Neuronal stem cell (in vitro differentiated cells): ENCODE measurements at regions not wholly inside any gene's neighbourhood (a gene's known extent, or its start where the extent isn't known, plus 50 kb on each side); places are given as distances from the start of the nearest gene placed in this dataset.

ENCODE experiments used
- DNase-seq: peaks from one replicate; pipeline ENCODE4 v3.0.0-alpha.2; 2013; ENCODE audit warnings: low spot score
- H2AFZ ChIP-seq: one replicate; pipeline ENCODE4 v1.6.1; 2013; ENCODE audit warnings: mild to moderate bottlenecking, low read length, inconsistent platforms
- H2AK5ac ChIP-seq: 2 replicates; pipeline ENCODE4 v1.6.1; 2013; ENCODE audit warnings: low read depth, mild to moderate bottlenecking, inconsistent platforms, low read length, moderate library complexity, mixed read lengths
- H2BK120ac ChIP-seq: 2 replicates; pipeline ENCODE4 v1.6.1; 2013; ENCODE audit warnings: low read depth, mild to moderate bottlenecking, inconsistent platforms, low read length, moderate library complexity, mixed read lengths
- H2BK12ac ChIP-seq: one replicate; pipeline ENCODE4 v1.6.1; 2013; ENCODE audit warnings: low read length, inconsistent platforms
- H2BK15ac ChIP-seq: 2 replicates; pipeline ENCODE4 v1.6.1; 2013; ENCODE audit warnings: mild to moderate bottlenecking, low read length, inconsistent platforms, mixed read lengths
- H2BK5ac ChIP-seq: one replicate; pipeline ENCODE4 v1.6.1; 2013; ENCODE audit warnings: inconsistent platforms, mild to moderate bottlenecking, low read length, moderate library complexity
- H3K14ac ChIP-seq: one replicate; pipeline ENCODE4 v1.6.1; 2013; ENCODE audit warnings: low read length, inconsistent platforms
- H3K18ac ChIP-seq: 2 replicates; pipeline ENCODE4 v1.6.1; 2013; ENCODE audit warnings: low read length, inconsistent platforms
- H3K23ac ChIP-seq: 2 replicates; pipeline ENCODE4 v1.6.1; 2013; ENCODE audit warnings: low read depth, mild to moderate bottlenecking, mixed read lengths, low read length, inconsistent platforms; ENCODE audit not compliant: poor library complexity
- H3K27ac ChIP-seq: replicated peaks from 3 replicates; pipeline ENCODE4 v1.5.1; 2013; ENCODE audit warnings: low read length, inconsistent platforms
- H3K27me3 ChIP-seq, 3 experiments: 2 replicates each; pipeline ENCODE4 v1.6.1; 2013; ENCODE audit warnings: low read length in 3 of 3, mild to moderate bottlenecking in 2 of 3, inconsistent platforms in 1 of 3, low read depth in 1 of 3, mixed read lengths in 1 of 3, moderate library complexity in 1 of 3; ENCODE audit not compliant: control insufficient read depth in 3 of 3, insufficient read depth in 3 of 3
- H3K36me3 ChIP-seq, 2 donors: replicated peaks in 1 of 2; 2 replicates each; pipeline ENCODE4 v1.6.1; 2013; ENCODE audit warnings: low read length in 2 of 2; ENCODE audit not compliant: control insufficient read depth in 2 of 2, insufficient read depth in 2 of 2
- H3K4ac ChIP-seq: 2 replicates; pipeline ENCODE4 v1.6.1; 2013; ENCODE audit warnings: inconsistent platforms, mild to moderate bottlenecking, low read length, moderate library complexity
- H3K4me1 ChIP-seq, 2 donors: 1 replicate in 1 of 2; 2 replicates in 1 of 2; pipeline ENCODE4 v1.6.1; 2013; ENCODE audit warnings: low read length in 2 of 2, low read depth in 1 of 2; ENCODE audit not compliant: control insufficient read depth in 2 of 2, insufficient read depth in 1 of 2
- H3K4me2 ChIP-seq: one replicate; pipeline ENCODE4 v1.6.1; 2013; ENCODE audit warnings: mild to moderate bottlenecking, low read length, inconsistent platforms; ENCODE audit not compliant: insufficient read depth, poor library complexity, severe bottlenecking
- H3K4me3 ChIP-seq, 2 donors: 2 replicates each; pipeline ENCODE4 v1.5.1; 2013; ENCODE audit warnings: low read length in 2 of 2, mild to moderate bottlenecking in 2 of 2, inconsistent platforms in 1 of 2, moderate library complexity in 1 of 2
- H3K79me1 ChIP-seq: one replicate; pipeline ENCODE4 v1.6.1; 2013; ENCODE audit warnings: low read depth, mild to moderate bottlenecking, inconsistent platforms, low read length, moderate library complexity
- H3K9ac ChIP-seq: one replicate; pipeline ENCODE4 v1.6.1; 2013; ENCODE audit warnings: mild to moderate bottlenecking, low read depth, low read length, inconsistent platforms; ENCODE audit not compliant: poor library complexity
- H3K9me3 ChIP-seq, 2 donors: replicated peaks in 1 of 2; 2 replicates each; pipeline versions ENCODE3 to v1.6.1; 2013; ENCODE audit warnings: low read length in 2 of 2, mild to moderate bottlenecking in 2 of 2, inconsistent platforms in 1 of 2, low read depth in 1 of 2, mixed read lengths in 1 of 2, moderate library complexity in 1 of 2; ENCODE audit not compliant: control insufficient read depth in 2 of 2, insufficient read depth in 1 of 2
- H4K8ac ChIP-seq: one replicate; pipeline ENCODE4 v1.6.1; 2013; ENCODE audit warnings: low read depth, mild to moderate bottlenecking, inconsistent platforms, low read length, moderate library complexity
- H4K91ac ChIP-seq: one replicate; pipeline ENCODE4 v1.6.1; 2013; ENCODE audit warnings: low read length, low read depth, mild to moderate bottlenecking, inconsistent platforms; ENCODE audit not compliant: poor library complexity
- WGBS, 2 donors: extraction: QIAGEN DNeasy Blood & Tissue Kit; methylation state at CpG; one replicate each; pipeline ENCODE4 v1.1.7; 2013; ENCODE audit warnings: missing lambda C conversion rate in 2 of 2, mixed read lengths in 1 of 2; ENCODE audit not compliant: insufficient read length in 2 of 2, insufficient replicate concordance in 1 of 2; ENCODE audit errors: extremely low coverage in 2 of 2; 5-methylcytosine and 5-hydroxymethylcytosine counted together

- no peak overlapping the region for H3K27ac ChIP-seq
- H3K4me3 ChIP-seq, result no peak overlapping the region
- no peak overlapping the region for H2AFZ ChIP-seq
- peak overlapping the region; percentile 58 for H2BK12ac ChIP-seq
- no peak overlapping the region for H3K4me2 ChIP-seq
- no peak overlapping the region for H2BK120ac ChIP-seq
- no peak overlapping the region for H4K91ac ChIP-seq
- H2BK5ac ChIP-seq, result no peak overlapping the region
- H4K8ac ChIP-seq, result no peak overlapping the region
- H3K4me1 ChIP-seq, result no peaks in the 10 kb centered on the region
- no peaks in the 10 kb centered on the region for H3K36me3 ChIP-seq
- no peak overlapping the region for H3K4ac ChIP-seq
- H3K9me3 ChIP-seq, result no peaks in the 10 kb centered on the region
- peak overlapping the region; percentile 49 for H3K23ac ChIP-seq
- WGBS, 2 donors, result no CpG with 5 or more reads among the region's 19 CpGs
- no peaks in the 10 kb centered on the region for H3K79me1 ChIP-seq
- no peak for DNase-seq
- no peaks in the 10 kb centered on the region for H3K27me3 ChIP-seq
- peak overlapping the region; percentile 71 for H3K18ac ChIP-seq
- peak overlapping the region; percentile 84 for H3K14ac ChIP-seq
- H3K9ac ChIP-seq, result no peak overlapping the region
- H2AK5ac ChIP-seq, result peak overlapping the region; percentile 32
- no peak overlapping the region for H2BK15ac ChIP-seq
Observed at GRCh38 chr6:129957941-129958898, 60.2 kb upstream of the L3MBTL3 start.

GRCh38 chr6:129955584-129955983 lies 62.8 kb upstream of the L3MBTL3 start:
- H3K9me3 ChIP-seq, result no peaks in the 10 kb centered on the region
- no peaks in the 10 kb centered on the region for H3K79me1 ChIP-seq
- no peak overlapping the region for H2BK15ac ChIP-seq
- H2AFZ ChIP-seq, result no peak overlapping the region
- no peak overlapping the region for H3K18ac ChIP-seq
- H2BK120ac ChIP-seq, result no peak overlapping the region
- no peaks in the 10 kb centered on the region for H3K36me3 ChIP-seq
- no peak overlapping the region for H3K27ac ChIP-seq
- no peak overlapping the region for H3K4me2 ChIP-seq
- H3K9ac ChIP-seq, result no peak overlapping the region
- no peak overlapping the region for H4K8ac ChIP-seq
- H3K23ac ChIP-seq, result no peak overlapping the region
- WGBS, 2 donors, result no CpG with 5 or more reads among the region's 1 CpG
- H4K91ac ChIP-seq, result no peak overlapping the region
- DNase-seq, result no peak
- H3K4ac ChIP-seq, result no peak overlapping the region
- H2BK5ac ChIP-seq, result no peak overlapping the region
- H2BK12ac ChIP-seq, result no peak overlapping the region
- no peaks in the 10 kb centered on the region for H3K27me3 ChIP-seq
- H3K4me3 ChIP-seq, result no peak overlapping the region
- H3K14ac ChIP-seq, result no peak overlapping the region
- no peak overlapping the region for H2AK5ac ChIP-seq
- no peaks in the 10 kb centered on the region for H3K4me1 ChIP-seq

- no peaks in the 10 kb centered on the region for H3K27me3 ChIP-seq
- DNase-seq, result no peak
- H3K4me3 ChIP-seq, result no peak overlapping the region
- no peak overlapping the region for H2BK5ac ChIP-seq
- no peak overlapping the region for H2BK120ac ChIP-seq
- peak overlapping the region; percentile 62 for H2AFZ ChIP-seq
- H3K4me1 ChIP-seq, result no peaks in the 10 kb centered on the region
- no CpG with 5 or more reads among the region's 8 CpGs for WGBS, 2 donors
- H3K4ac ChIP-seq, result no peak overlapping the region
- H2BK15ac ChIP-seq, result no peak overlapping the region
- H3K36me3 ChIP-seq, result no peaks in the 10 kb centered on the region
- no peak overlapping the region for H4K8ac ChIP-seq
- H3K18ac ChIP-seq, result no peak overlapping the region
- H4K91ac ChIP-seq, result no peak overlapping the region
- no peak overlapping the region for H3K27ac ChIP-seq
- H2BK12ac ChIP-seq, result no peak overlapping the region
- H2AK5ac ChIP-seq, result no peak overlapping the region
- no peak overlapping the region for H3K23ac ChIP-seq
- no peaks in the 10 kb centered on the region for H3K9me3 ChIP-seq
- no peak overlapping the region for H3K4me2 ChIP-seq
- H3K14ac ChIP-seq, result no peak overlapping the region
- H3K79me1 ChIP-seq, result no peaks in the 10 kb centered on the region
- H3K9ac ChIP-seq, result no peak overlapping the region
Observed at GRCh38 chr6:129954749-129955431, 63.5 kb upstream of the L3MBTL3 start.

GRCh38 chr6:129947797-129948196 lies 70.6 kb upstream of the L3MBTL3 start:
- no peaks in the 10 kb centered on the region for H3K4me1 ChIP-seq
- H2BK5ac ChIP-seq, result no peak overlapping the region
- no peak overlapping the region for H2BK120ac ChIP-seq
- H3K14ac ChIP-seq, result no peak overlapping the region
- H3K4ac ChIP-seq, result no peak overlapping the region
- no peak overlapping the region for H3K23ac ChIP-seq
- H3K27ac ChIP-seq, result no peak overlapping the region
- no peak for DNase-seq
- no peak overlapping the region for H2BK12ac ChIP-seq
- H4K8ac ChIP-seq, result no peak overlapping the region
- no peaks in the 10 kb centered on the region for H3K27me3 ChIP-seq
- no peak overlapping the region for H2AFZ ChIP-seq
- H4K91ac ChIP-seq, result no peak overlapping the region
- H2AK5ac ChIP-seq, result no peak overlapping the region
- no peak overlapping the region for H2BK15ac ChIP-seq
- H3K36me3 ChIP-seq, result no peaks in the 10 kb centered on the region
- no peak overlapping the region for H3K18ac ChIP-seq
- H3K79me1 ChIP-seq, result no peaks in the 10 kb centered on the region
- no peak overlapping the region for H3K4me3 ChIP-seq
- no peaks in the 10 kb centered on the region for H3K9me3 ChIP-seq
- WGBS, 2 donors, result no CpG with 5 or more reads among the region's 1 CpG
- H3K9ac ChIP-seq, result no peak overlapping the region
- H3K4me2 ChIP-seq, result no peak overlapping the region
